Right atrium auricular region (tissue), 2 donors: ENCODE measurements at regions not wholly inside any gene's neighbourhood (a gene's known extent, or its start where the extent isn't known, plus 50 kb on each side); places are given as distances from the start of the nearest gene placed in this dataset.
"Not testable (repeated sequence)": the region's sequence is repeated elsewhere in the genome, so short reads cannot be mapped to it uniquely, and the experiment has no call there.

Experiments used
- DNase-seq: peaks from one replicate; pipeline ENCODE4 v3.0.0-alpha.2; 2019; ENCODE audit warnings: low spot score
- H3K27ac ChIP-seq, 2 donors: fragments of 200-600 bp; sonication (generic); 1 replicate in 1 of 2; 2 replicates in 1 of 2; pipeline ENCODE4 v1.5.1; 2016 to 2019
- H3K27me3 ChIP-seq, 2 donors: fragments of 200-600 bp; sonication (generic); one replicate each; pipeline versions ENCODE4 v1.5.1 to v1.6.0; 2017 to 2019
- H3K36me3 ChIP-seq: fragments of 200-600 bp; sonication (generic); one replicate; pipeline ENCODE4 v1.5.1; 2016
- H3K4me1 ChIP-seq, 2 donors: fragments of 200-600 bp; sonication (generic); one replicate each; pipeline versions ENCODE4 v1.5.1 to v1.6.0; 2017 to 2019
- H3K4me3 ChIP-seq, 2 donors: fragments of 200-600 bp; sonication (generic); 1 replicate in 1 of 2; 2 replicates in 1 of 2; pipeline ENCODE4 v1.5.1; 2017 to 2019; ENCODE audit warnings: mild to moderate bottlenecking in 1 of 2, moderate library complexity in 1 of 2
- H3K9me3 ChIP-seq, 2 donors: fragments of 200-600 bp; sonication (generic); one replicate each; pipeline ENCODE4 v1.5.1; 2019
- TF ChIP-seq, protein P1 (sequence below), 2 donors: fragments of 200-600 bp; sonication (generic); IDR thresholded peaks; one replicate each; pipeline ENCODE4 v1.5.1; 2019; ENCODE audit warnings: antibody characterized with exemption in 2 of 2

DNA sequence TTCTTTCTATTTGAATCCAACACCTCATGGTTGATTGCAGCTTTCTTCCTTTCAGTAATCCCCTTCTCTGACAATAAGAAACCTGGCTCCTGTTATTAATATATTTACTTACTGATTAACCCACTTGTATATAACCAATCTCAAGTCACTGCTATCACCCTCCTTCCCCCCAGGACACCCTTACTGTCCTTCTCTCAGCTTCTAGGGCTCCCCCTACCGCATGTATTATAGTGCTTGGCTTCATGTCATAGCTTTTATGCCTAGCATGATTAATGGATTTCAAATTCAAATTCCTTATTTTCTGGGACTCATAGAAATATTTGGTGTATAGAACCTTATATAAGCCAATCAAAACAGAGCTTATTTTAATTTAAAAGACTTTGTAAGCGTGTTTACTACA is 75.7 kb upstream of the BNIP2 start:
- TF ChIP-seq, protein P1, sequence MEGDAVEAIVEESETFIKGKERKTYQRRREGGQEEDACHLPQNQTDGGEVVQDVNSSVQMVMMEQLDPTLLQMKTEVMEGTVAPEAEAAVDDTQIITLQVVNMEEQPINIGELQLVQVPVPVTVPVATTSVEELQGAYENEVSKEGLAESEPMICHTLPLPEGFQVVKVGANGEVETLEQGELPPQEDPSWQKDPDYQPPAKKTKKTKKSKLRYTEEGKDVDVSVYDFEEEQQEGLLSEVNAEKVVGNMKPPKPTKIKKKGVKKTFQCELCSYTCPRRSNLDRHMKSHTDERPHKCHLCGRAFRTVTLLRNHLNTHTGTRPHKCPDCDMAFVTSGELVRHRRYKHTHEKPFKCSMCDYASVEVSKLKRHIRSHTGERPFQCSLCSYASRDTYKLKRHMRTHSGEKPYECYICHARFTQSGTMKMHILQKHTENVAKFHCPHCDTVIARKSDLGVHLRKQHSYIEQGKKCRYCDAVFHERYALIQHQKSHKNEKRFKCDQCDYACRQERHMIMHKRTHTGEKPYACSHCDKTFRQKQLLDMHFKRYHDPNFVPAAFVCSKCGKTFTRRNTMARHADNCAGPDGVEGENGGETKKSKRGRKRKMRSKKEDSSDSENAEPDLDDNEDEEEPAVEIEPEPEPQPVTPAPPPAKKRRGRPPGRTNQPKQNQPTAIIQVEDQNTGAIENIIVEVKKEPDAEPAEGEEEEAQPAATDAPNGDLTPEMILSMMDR (IDR thresholded peaks at IDR 0.05) = no peak
- DNase-seq = no peak
- no peak overlapping the region for H3K4me3 ChIP-seq
- H3K27ac ChIP-seq = no peak overlapping the region
- no peaks in the 10 kb centered on the region for H3K27me3 ChIP-seq
- H3K9me3 ChIP-seq = no peaks in the 10 kb centered on the region
- H3K4me1 ChIP-seq = no peaks in the 10 kb centered on the region
- H3K36me3 ChIP-seq = no peaks in the 10 kb centered on the region

DNA sequence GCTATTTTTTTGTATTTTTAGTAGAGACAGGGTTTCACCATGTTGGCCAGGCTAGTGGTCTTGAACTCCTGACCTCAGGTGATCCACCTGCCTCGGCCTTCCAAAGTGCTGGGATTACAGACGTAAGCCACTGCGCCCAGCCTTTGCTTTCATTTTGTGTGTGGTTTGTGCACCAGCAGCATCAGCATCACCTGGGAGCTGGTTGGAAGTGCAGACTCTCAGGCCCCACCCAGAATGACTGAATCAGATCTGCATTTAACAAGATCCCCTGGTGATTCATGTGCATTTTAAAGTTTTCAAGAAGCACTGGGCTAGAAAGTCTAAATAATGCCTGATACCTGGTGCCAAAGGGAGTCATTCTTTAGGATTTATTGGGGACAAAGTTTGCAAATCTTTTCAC is 73.4 kb upstream of the BNIP2 start:
- no peak for DNase-seq
- no peak overlapping the region for H3K27ac ChIP-seq
- no peaks in the 10 kb centered on the region for H3K27me3 ChIP-seq
- no peak overlapping the region for H3K4me3 ChIP-seq
- TF ChIP-seq, protein P1 (IDR thresholded peaks at IDR 0.05) = no peak
- H3K4me1 ChIP-seq = no peaks in the 10 kb centered on the region
- H3K36me3 ChIP-seq = no peaks in the 10 kb centered on the region
- H3K9me3 ChIP-seq = no peaks in the 10 kb centered on the region

DNA sequence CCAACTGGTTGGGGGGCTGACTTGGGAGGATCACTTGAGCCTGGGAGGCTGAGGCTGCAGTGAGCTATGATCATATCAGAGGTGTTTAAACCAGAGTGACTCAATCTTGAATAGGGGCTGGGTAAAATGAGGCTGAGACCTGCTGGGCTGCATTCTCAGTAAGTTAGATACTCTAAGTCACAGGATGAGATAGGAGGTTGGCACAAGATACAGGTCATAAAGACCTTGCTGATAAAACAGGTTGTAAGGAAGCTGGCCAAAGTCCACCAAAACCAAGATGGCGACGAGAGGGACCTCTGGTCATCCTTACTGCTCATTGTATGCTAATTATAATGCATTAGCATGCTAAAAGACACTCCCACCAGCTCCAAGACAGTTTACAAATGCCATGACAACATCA is 71.1 kb upstream of the BNIP2 start:
- not testable (repeated sequence) for H3K4me3 ChIP-seq, H3K27me3 ChIP-seq

DNA sequence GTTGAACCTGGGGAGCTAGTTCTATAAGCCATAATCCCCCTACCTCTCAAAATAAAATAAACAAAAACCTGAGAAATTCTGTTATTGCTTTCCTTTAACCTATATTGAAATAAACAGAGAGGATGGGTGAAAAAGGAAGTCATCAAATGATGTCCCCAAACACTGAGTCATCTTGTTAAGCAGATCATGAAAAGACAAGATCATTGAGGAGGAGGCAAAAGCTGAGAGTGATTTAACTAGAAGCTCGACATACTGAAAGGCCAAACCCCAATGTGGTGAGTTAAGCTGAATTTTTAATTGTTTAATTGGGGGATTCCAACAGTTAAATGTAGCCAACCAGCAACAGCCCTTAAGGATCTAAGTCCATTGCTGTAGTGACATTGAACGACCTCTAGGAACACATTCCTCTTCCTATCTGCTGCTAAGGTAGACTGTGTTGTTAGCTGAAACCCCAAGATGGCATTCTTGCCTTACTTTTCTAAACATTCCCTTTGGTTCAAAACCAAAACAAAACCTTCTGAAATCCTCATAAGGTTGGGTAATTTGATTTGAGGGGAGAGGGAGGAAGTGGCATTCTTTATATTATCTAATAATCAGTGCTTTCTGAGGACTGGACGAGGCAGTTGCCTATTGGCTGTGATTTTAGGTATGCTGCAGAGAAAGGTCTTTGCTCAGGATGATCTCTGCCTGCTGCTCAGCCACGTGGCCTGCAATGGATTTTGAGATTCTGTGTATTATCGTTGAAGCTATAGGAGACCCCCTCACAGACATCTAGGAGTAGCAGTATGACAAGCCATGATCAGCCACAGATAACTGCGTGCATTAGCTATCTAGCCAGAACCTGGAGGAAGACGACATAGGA is 62.7 kb upstream of the BNIP2 start:
- DNase-seq = no peak
- TF ChIP-seq, protein P1 (IDR thresholded peaks at IDR 0.05) = peak in 1 of 2 donors; percentile 22
- H3K27me3 ChIP-seq = no peaks in the 10 kb centered on the region
- no peaks in the 10 kb centered on the region for H3K9me3 ChIP-seq
- H3K36me3 ChIP-seq = no peaks in the 10 kb centered on the region
- H3K27ac ChIP-seq = no peak overlapping the region
- no peaks in the 10 kb centered on the region for H3K4me1 ChIP-seq
- no peak overlapping the region for H3K4me3 ChIP-seq

More for the DNA sequence above, 71.1 kb upstream of the BNIP2 start:
- not testable (repeated sequence) for H3K9me3 ChIP-seq, H3K27ac ChIP-seq, DNase-seq, H3K4me1 ChIP-seq, H3K36me3 ChIP-seq

DNA sequence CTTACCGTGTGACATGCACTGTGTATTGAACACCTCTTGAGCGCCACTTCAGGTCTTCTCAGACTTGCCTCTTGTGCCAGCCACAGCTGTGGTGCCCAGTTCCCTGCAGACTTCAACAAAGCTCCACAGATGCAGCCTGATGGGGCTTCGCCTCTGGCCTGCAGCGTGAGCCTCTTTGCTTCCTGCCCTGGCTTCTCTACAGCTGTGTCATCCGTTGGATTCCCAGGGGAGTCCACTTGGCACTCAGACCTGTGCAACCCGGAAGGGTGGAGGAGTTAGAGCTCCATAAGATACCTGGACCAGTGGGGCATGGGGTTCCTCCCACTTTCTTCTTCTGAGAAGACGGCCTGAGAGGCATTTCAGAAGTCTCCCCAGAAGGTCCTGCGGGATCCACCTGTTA is 57.7 kb upstream of the BNIP2 start:
- Histone ChIP-seq H3K4me1 (no peaks in the 10 kb centered on the region), H3K27me3 (no peaks in the 10 kb centered on the region), H3K27ac (no peak overlapping the region), H3K9me3 (peaks cover 0 to 5% of the 10 kb centered on the region in 2 donors), H3K4me3 (no peak overlapping the region), H3K36me3 (no peaks in the 10 kb centered on the region)
- DNase-seq = no peak
- TF ChIP-seq, protein P1 (IDR thresholded peaks at IDR 0.05) = no peak

DNA sequence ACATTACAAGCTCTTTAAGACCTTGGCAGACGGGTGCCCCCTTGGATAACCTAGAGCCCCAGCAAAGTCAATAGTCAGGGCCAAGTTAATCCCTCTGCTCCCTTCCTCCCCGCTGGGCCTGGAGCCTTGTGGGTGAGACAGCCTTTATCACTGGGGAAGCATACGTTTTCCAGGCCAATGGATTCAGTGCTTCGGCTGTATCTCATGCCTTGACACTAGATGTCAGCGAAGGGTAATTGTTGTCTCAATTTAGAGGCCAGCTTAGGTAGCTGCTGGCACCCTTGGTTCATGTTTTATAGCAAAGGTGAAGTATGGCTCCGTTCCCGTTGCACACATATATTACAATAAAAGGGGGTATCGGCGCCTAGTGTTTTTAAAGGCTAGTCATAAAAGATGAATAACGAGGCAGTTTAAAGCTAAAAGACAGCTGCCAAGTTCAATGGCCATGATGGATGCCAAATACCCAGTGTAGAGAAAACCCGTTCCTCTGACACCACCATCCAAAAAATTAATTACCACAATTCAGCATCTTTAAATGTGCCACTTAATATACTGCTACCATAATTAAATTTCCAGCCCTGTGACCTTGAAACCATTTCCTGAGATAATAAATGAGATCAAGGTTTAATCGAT is 52.3 kb upstream of the BNIP2 start:
- DNase-seq = no peak
- Histone ChIP-seq H3K9me3 (peaks cover 0 to 5% of the 10 kb centered on the region in 2 donors), H3K27ac (no peak overlapping the region), H3K36me3 (no peaks in the 10 kb centered on the region), H3K4me1 (no peaks in the 10 kb centered on the region), H3K27me3 (no peaks in the 10 kb centered on the region), H3K4me3 (no peak overlapping the region)
- TF ChIP-seq, protein P1 (IDR thresholded peaks at IDR 0.05) = no peak
